SK-N-SH (cell line): ENCODE measurements at regions not wholly inside any gene's neighbourhood (a gene's known extent, or its start where the extent isn't known, plus 50 kb on each side); places are given as distances from the start of the nearest gene placed in this dataset.

Experiments
- CTCF ChIA-PET: fragments of 300-600, 350-600 bp; formaldehyde crosslinking; extraction: SDS; loops from one replicate; lab custom pipeline; 2021; lab: Yijun Ruan, JAX
- POLR2A ChIA-PET: fragments of 350-600 bp; sonication (Branson Sonifier 250); formaldehyde crosslinking; extraction: SDS; loops from one replicate; lab custom pipeline; 2020; ENCODE audit warnings: antibody characterized with exemption, inconsistent platforms; lab: Yijun Ruan, JAX
- DNase-seq: peaks from one replicate; pipeline ENCODE4 v3.0.0; 2012
- H2AFZ ChIP-seq: fragments of 200-600 bp; sonication (generic); 2 replicates; pipeline ENCODE4 v1.8.1; 2016; ENCODE audit warnings: antibody characterized with exemption, mild to moderate bottlenecking, low read depth
- H3F3A ChIP-seq: fragments of 200-600 bp; sonication (generic); replicated peaks from 2 replicates; pipeline ENCODE3; 2016; ENCODE audit warnings: antibody characterized with exemption, mild to moderate bottlenecking; ENCODE audit not compliant: insufficient read depth
- H3K27ac ChIP-seq, 2 experiments: fragments of 200-500 bp in 1 of 2; fragments of 200-600 bp in 1 of 2; sonication (Bioruptor generic) in 1 of 2; sonication (generic), shearing (Covaris generic) in 1 of 2; 2 replicates each; pipeline versions ENCODE4 v1.5.1 to v1.6.1; 2014 to 2016; ENCODE audit warnings: low read depth in 2 of 2, inconsistent platforms in 1 of 2, low read length in 1 of 2, mild to moderate bottlenecking in 1 of 2, mixed read lengths in 1 of 2
- H3K27me3 ChIP-seq: fragments of 200-600 bp; sonication (generic), shearing (Covaris generic); 2 replicates; pipeline ENCODE4 v1.6.1; 2016; ENCODE audit warnings: mixed run types; ENCODE audit not compliant: insufficient read depth
- H3K36me3 ChIP-seq, 2 experiments: fragments of 200-500 bp in 1 of 2; fragments of 200-600 bp in 1 of 2; sonication (Bioruptor generic) in 1 of 2; sonication (generic) in 1 of 2; replicated peaks in 1 of 2; 2 replicates each; pipeline versions ENCODE3 to v1.5.1; 2014 to 2016; ENCODE audit warnings: low read length in 1 of 2, mild to moderate bottlenecking in 1 of 2; ENCODE audit not compliant: insufficient read depth in 2 of 2, control insufficient read depth in 1 of 2
- H3K4me1 ChIP-seq, 2 experiments: fragments of 200-500 bp in 1 of 2; fragments of 200-600 bp in 1 of 2; sonication (Bioruptor generic) in 1 of 2; sonication (generic), shearing (Covaris generic) in 1 of 2; 2 replicates each; pipeline versions ENCODE4 v1.5.1 to v1.6.1; 2014 to 2016; ENCODE audit warnings: low read depth in 1 of 2, low read length in 1 of 2, mixed run types in 1 of 2; ENCODE audit not compliant: insufficient read depth in 2 of 2, control insufficient read depth in 1 of 2
- H3K4me2 ChIP-seq: fragments of 200-600 bp; sonication (generic), shearing (Covaris generic); 2 replicates; pipeline ENCODE4 v1.6.1; 2017; ENCODE audit warnings: mixed run types
- H3K4me3 ChIP-seq, 2 experiments: fragments of 200-500 bp in 1 of 2; fragments of 200-600 bp in 1 of 2; sonication (Bioruptor generic) in 1 of 2; sonication (generic), shearing (Covaris generic) in 1 of 2; 2 replicates each; pipeline versions ENCODE4 v1.5.1 to v1.8.1; 2014 to 2016; ENCODE audit warnings: low read depth in 2 of 2, inconsistent platforms in 1 of 2, low read length in 1 of 2, mild to moderate bottlenecking in 1 of 2, mixed read lengths in 1 of 2, moderate library complexity in 1 of 2
- H3K79me2 ChIP-seq: fragments of 200-600 bp; sonication (generic); 2 replicates; pipeline ENCODE4 v1.8.1; 2017; ENCODE audit warnings: mild to moderate bottlenecking; ENCODE audit not compliant: insufficient read depth
- H3K9ac ChIP-seq: fragments of 200-600 bp; sonication (generic); 2 replicates; pipeline ENCODE4 v1.6.1; 2017; ENCODE audit warnings: mixed run types
- H3K9me2 ChIP-seq: fragments of 200-600 bp; sonication (generic); 2 replicates; pipeline ENCODE4 v1.6.1; 2017; ENCODE audit warnings: mixed run types
- H3K9me3 ChIP-seq: fragments of 200-600 bp; sonication (generic); 2 replicates; pipeline ENCODE4 v1.6.1; 2017; ENCODE audit warnings: mixed run types, mild to moderate bottlenecking, moderate library complexity
- H4K20me1 ChIP-seq: fragments of 200-600 bp; sonication (generic); 2 replicates; pipeline ENCODE4 v1.6.1; 2017; ENCODE audit warnings: mild to moderate bottlenecking, mixed run types; ENCODE audit not compliant: insufficient read depth
- CHD2 ChIP-seq: fragments of 150-350 bp; IDR thresholded peaks from 2 replicates; pipeline ENCODE4 v1.6.1; 2018; ENCODE audit warnings: low read length; ENCODE audit not compliant: partially characterized antibody
- EZH2phosphoT487 ChIP-seq: fragments of 200-600 bp; sonication (generic); IDR thresholded peaks from 2 replicates; pipeline ENCODE4 v1.6.1; 2017; ENCODE audit warnings: low read depth, mixed run types, mild to moderate bottlenecking, antibody characterized with exemption, moderate library complexity, borderline replicate concordance
- GABPA ChIP-seq: IDR thresholded peaks from 2 replicates; pipeline ENCODE4 v1.4.0; 2012; ENCODE audit warnings: low read depth, mild to moderate bottlenecking
- JUND ChIP-seq: IDR thresholded peaks from 2 replicates; pipeline ENCODE4 v1.4.0; 2012
- MEF2A ChIP-seq: IDR thresholded peaks from 2 replicates; pipeline ENCODE4 v1.4.0; 2012; ENCODE audit warnings: low read depth, borderline replicate concordance
- MXI1 ChIP-seq: IDR thresholded peaks from 2 replicates; pipeline ENCODE4 v1.6.1; 2012; ENCODE audit warnings: mild to moderate bottlenecking, low read depth, low read length, improper control_type of control experiment
- NRF1 ChIP-seq: IDR thresholded peaks from 2 replicates; pipeline ENCODE4 v1.6.1; 2012; ENCODE audit warnings: low read depth, mild to moderate bottlenecking, low read length
- POLR2AphosphoS5 ChIP-seq: IDR thresholded peaks from 2 replicates; pipeline ENCODE4 v1.6.1; 2012; ENCODE audit warnings: low read depth, low read length
- RAD21 ChIP-seq: IDR thresholded peaks from 2 replicates; pipeline ENCODE4 v1.6.1; 2012; ENCODE audit warnings: mild to moderate bottlenecking, low read length
- TEAD4 ChIP-seq: IDR thresholded peaks from 2 replicates; pipeline ENCODE4 v1.4.0; 2012; ENCODE audit warnings: mild to moderate bottlenecking, borderline replicate concordance; ENCODE audit not compliant: insufficient read depth
- WGBS: methylation state at CpG from one replicate; pipeline ENCODE4 v1.1.6; 2017; ENCODE audit warnings: low lambda C conversion rate; 5-methylcytosine and 5-hydroxymethylcytosine counted together
- TF ChIP-seq, protein P1 (sequence below): IDR thresholded peaks from 2 replicates; pipeline ENCODE4 v1.4.0; 2012; ENCODE audit warnings: low read depth, borderline replicate concordance
- TF ChIP-seq, protein P2 (sequence below): IDR thresholded peaks from 2 replicates; pipeline ENCODE4 v1.4.0; 2012; ENCODE audit warnings: low read depth

DNA sequence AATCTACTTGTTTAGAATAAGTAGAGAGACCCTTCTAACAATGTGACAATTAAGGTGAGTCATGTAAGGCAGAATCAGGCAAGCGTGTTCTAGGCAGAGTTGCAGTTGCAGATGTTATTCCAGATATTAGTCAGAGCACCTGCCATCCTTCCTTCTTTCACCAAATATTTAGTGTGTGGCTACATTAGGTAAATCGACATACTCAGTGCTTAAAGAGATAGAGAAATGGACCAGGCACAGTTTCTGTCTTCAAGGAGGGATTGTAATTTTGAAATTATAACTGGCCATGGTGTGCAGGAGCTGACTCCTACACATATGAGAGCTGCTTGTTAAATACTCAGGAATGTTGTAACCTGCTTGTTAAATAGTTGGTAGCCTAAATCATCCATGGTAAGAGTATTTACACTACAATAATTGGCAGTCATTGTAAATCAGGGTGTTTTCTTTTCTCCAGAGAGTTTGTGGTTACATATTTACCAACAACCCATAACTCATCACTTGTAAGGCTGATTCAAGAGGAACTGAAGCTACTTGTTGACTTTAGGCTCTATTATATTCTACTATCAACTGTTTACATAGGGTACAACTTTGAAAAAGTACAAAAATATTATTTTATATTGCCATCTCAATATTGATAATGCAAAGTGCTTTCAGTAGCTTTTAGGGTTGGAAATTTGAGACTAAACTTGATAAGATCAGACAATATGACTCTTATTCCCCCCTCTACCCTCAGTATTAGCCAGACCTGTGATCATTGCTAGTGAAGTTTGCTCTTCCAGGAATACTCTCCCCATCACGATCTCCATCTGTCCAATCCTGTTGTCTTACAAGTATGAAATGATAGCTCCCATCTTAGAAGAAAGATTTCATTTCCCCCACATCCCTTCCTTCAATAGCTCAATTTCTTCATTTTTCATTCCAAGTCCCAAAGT, 607.1 kb downstream of the COL12A1 start:
- Histone ChIP-seq H3K27me3 (peaks cover 5% of the 10 kb centered on the region; the same call in 1 of the 2 replicates), H3K4me2 (no peak overlapping the region), H3K36me3 (no peaks in the 10 kb centered on the region), H2AFZ (no peak overlapping the region), H3K4me1 (no peaks in the 10 kb centered on the region), H3K79me2 (no peaks in the 10 kb centered on the region), H3K9me2 (no peaks in the 10 kb centered on the region), H3K9ac (no peak overlapping the region), H4K20me1 (no peaks in the 10 kb centered on the region), H3K4me3 (no peak overlapping the region), H3K27ac (no peak overlapping the region), H3K9me3 (no peaks in the 10 kb centered on the region), H3F3A (no peaks in the 10 kb centered on the region)
- POLR2A ChIA-PET: no interaction called here
- TF ChIP-seq JUND (no peak), RAD21 (no peak), CHD2 (no peak), POLR2AphosphoS5 (no peak), EZH2phosphoT487 (no peak)
- DNase-seq: no peak
- WGBS: 2% methylated on average over 3 of the region's 3 CpGs
- CTCF ChIA-PET: interaction anchor here (0.7 kb wide), 1 partner anchor 610 kb away, joined by 3 read pairs; no protein-coding TSS in a partner anchor

DNA sequence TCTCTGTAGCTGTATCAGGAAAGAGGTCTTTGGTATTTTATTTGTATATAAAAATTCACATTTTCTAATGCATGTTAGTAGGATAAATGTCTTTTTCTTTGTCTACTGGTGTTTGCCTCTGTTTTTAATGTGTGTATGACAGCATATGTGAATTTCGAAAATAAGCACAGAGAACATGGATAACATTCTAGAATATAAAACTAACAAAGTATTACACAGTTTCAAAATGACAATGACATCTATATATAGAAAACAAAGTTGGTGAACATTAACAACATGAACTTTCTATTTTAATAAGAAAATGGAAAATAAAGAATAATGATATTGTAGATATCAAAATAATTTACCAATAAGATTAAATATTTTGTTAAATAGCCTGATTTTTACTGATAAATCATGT, 608.0 kb downstream of the COL12A1 start:
- WGBS: 7% methylated on average over 1 of the region's 1 CpG
- Histone ChIP-seq H3K4me2 (no peak overlapping the region), H3K36me3 (no peaks in the 10 kb centered on the region), H3K9me2 (no peaks in the 10 kb centered on the region), H4K20me1 (no peaks in the 10 kb centered on the region), H3K4me1 (no peaks in the 10 kb centered on the region), H3K9me3 (no peaks in the 10 kb centered on the region), H2AFZ (no peak overlapping the region), H3K9ac (no peak overlapping the region), H3K27me3 (peaks cover 5% of the 10 kb centered on the region; the same call in 1 of the 2 replicates), H3K79me2 (no peaks in the 10 kb centered on the region), H3K4me3 (no peak overlapping the region), H3K27ac (no peak overlapping the region), H3F3A (no peaks in the 10 kb centered on the region)
- DNase-seq: no peak
- ChIA-PET POLR2A (no interaction called here), CTCF (no interaction called here)
- TF ChIP-seq MEF2A (no peak), GABPA (no peak), TEAD4 (no peak), MXI1 (no peak), NRF1 (no peak)
- TF ChIP-seq, protein P1, sequence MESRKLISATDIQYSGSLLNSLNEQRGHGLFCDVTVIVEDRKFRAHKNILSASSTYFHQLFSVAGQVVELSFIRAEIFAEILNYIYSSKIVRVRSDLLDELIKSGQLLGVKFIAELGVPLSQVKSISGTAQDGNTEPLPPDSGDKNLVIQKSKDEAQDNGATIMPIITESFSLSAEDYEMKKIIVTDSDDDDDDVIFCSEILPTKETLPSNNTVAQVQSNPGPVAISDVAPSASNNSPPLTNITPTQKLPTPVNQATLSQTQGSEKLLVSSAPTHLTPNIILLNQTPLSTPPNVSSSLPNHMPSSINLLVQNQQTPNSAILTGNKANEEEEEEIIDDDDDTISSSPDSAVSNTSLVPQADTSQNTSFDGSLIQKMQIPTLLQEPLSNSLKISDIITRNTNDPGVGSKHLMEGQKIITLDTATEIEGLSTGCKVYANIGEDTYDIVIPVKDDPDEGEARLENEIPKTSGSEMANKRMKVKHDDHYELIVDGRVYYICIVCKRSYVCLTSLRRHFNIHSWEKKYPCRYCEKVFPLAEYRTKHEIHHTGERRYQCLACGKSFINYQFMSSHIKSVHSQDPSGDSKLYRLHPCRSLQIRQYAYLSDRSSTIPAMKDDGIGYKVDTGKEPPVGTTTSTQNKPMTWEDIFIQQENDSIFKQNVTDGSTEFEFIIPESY: no peak
- TF ChIP-seq, protein P2, sequence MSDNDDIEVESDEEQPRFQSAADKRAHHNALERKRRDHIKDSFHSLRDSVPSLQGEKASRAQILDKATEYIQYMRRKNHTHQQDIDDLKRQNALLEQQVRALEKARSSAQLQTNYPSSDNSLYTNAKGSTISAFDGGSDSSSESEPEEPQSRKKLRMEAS: no peak
